ENCODE measurements at regions not wholly inside any gene's neighbourhood (a gene's known extent, or its start where the extent isn't known, plus 50 kb on each side); places are given as distances from the start of the nearest gene placed in this dataset.
"Not testable (repeated sequence)": the region's sequence is repeated elsewhere in the genome, so short reads cannot be mapped to it uniquely, and the experiment has no call there.

- DNase-seq (ENCODE audit: low read depth) = no peak
These were observed 176.6 kb upstream of the PBX1 start for GRCh38 chr1:164382384-164382783.

- DNase-seq (ENCODE audit: low read depth) = no peak
These were observed 174.7 kb upstream of the PBX1 start for GRCh38 chr1:164384262-164384661.

GRCh38 chr1:164417016-164417704 is 141.8 kb upstream of the PBX1 start:
- DNase-seq (ENCODE audit: low read depth) = no peak

GRCh38 chr1:164423136-164423535 is 135.8 kb upstream of the PBX1 start:
- no peak for DNase-seq (ENCODE audit: low read depth)

- no peak for DNase-seq (ENCODE audit: low read depth)
These were observed 125.7 kb upstream of the PBX1 start for GRCh38 chr1:164433141-164433817.

- no peak for DNase-seq (ENCODE audit: low read depth)
These were observed 125.2 kb upstream of the PBX1 start for GRCh38 chr1:164433818-164434170.

GRCh38 chr1:164440232-164440631 is 118.8 kb upstream of the PBX1 start:
- DNase-seq (ENCODE audit: low read depth) = no peak

- no peak for DNase-seq (ENCODE audit: low read depth)
These were observed 115.8 kb upstream of the PBX1 start for GRCh38 chr1:164443166-164443565.

GRCh38 chr1:164443836-164444235 is 115.1 kb upstream of the PBX1 start:
- DNase-seq (ENCODE audit: low read depth) = no peak

- DNase-seq (ENCODE audit: low read depth) = no peak
These were observed 113.0 kb upstream of the PBX1 start for GRCh38 chr1:164446020-164446419.

GRCh38 chr1:164452549-164452948 is 106.4 kb upstream of the PBX1 start:
- no peak for DNase-seq (ENCODE audit: low read depth)

GRCh38 chr1:164456272-164456671 is 102.7 kb upstream of the PBX1 start:
- no peak for DNase-seq (ENCODE audit: low read depth)

GRCh38 chr1:164459176-164459575 is 99.8 kb upstream of the PBX1 start:
- not testable (repeated sequence) for DNase-seq (ENCODE audit: low read depth)

GRCh38 chr1:164466001-164466421 is 93.0 kb upstream of the PBX1 start:
- no peak for DNase-seq (ENCODE audit: low read depth)

GRCh38 chr1:164466429-164466828 is 92.6 kb upstream of the PBX1 start:
- peak; percentile 5 for DNase-seq (ENCODE audit: low read depth)

- DNase-seq (ENCODE audit: low read depth) = no peak
These were observed 88.0 kb upstream of the PBX1 start for GRCh38 chr1:164470996-164471395.

- DNase-seq (ENCODE audit: low read depth) = no peak
These were observed 86.1 kb upstream of the PBX1 start for GRCh38 chr1:164472841-164473240.

- no peak for DNase-seq (ENCODE audit: low read depth)
These were observed 85.4 kb upstream of the PBX1 start for GRCh38 chr1:164473544-164473943.

GRCh38 chr1:164475834-164476233 is 83.2 kb upstream of the PBX1 start:
- no peak for DNase-seq (ENCODE audit: low read depth)

GRCh38 chr1:164477343-164477742 is 81.6 kb upstream of the PBX1 start:
- no peak for DNase-seq (ENCODE audit: low read depth)

GRCh38 chr1:164479242-164479641 is 79.7 kb upstream of the PBX1 start:
- no peak for DNase-seq (ENCODE audit: low read depth)

- DNase-seq (ENCODE audit: low read depth) = no peak
These were observed 78.6 kb upstream of the PBX1 start for GRCh38 chr1:164480285-164480907.

- no peak for DNase-seq (ENCODE audit: low read depth)
These were observed 63.1 kb upstream of the PBX1 start for GRCh38 chr1:164495905-164496304.

Data from HT1080 (cell line).